ENCODE measurements at regions not wholly inside any gene's neighbourhood (a gene's known extent, or its start where the extent isn't known, plus 50 kb on each side); places are given as distances from the start of the nearest gene placed in this dataset.
A peak's percentile ranks its signal among the peaks of the same experiment; 100 is the strongest.

DNA sequence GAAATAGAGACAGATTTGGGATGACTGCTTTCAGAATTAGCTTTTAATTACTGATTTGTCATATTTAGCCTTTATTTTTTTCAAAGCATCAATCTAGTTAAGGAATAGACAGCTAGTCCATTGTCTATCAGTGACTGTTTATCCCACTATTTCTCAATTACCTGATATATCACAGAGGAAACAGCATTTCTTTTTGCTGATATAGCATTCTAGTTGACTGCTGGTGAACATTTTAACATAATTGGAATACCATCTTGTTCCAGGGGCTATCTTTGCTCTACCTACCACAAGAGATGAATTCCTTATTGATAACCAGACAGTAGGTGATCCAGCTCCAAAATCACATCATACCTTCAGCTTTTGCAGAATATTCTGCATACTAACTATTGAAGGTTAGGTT lies 982.7 kb downstream of the SQOR start:
- DNase-seq (ENCODE audit: low read depth in 4 of 6, low spot score in 6 of 6): no peak

DNA sequence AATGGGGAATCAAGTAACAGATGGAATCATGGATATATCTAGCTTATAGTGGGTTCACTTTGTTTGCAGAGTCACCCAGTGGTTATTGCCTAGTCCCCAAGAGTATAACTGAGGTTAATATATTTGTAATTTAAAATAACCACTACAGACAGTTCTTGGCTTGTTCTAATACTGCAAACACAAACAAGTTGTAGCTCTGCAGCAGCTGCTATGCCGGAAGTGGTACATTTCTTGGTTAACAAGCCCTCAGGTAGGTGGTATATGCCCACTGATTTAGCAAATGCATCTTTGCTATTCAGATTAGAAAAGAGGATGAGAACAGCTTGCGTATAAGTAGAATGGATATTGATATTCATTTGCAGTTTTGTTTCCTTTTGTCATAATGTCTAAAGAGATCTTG lies 984.2 kb downstream of the SQOR start:
- 71% methylated on average over 1 of the region's 2 CpGs for WGBS (ENCODE audit: insufficient coverage)
- Histone ChIP-seq H3K36me3 (ENCODE audit: control insufficient read depth, insufficient read depth, low read length) (no peaks in the 10 kb centered on the region), H3K27ac (ENCODE audit: low read depth, low read length) (no peak overlapping the region), H3K9me3 (ENCODE audit: control insufficient read depth, insufficient read depth, low read length) (no peaks in the 10 kb centered on the region), H3K4me1 (ENCODE audit: control insufficient read depth, insufficient read depth, low read length) (no peaks in the 10 kb centered on the region), H3K27me3 (ENCODE audit: control insufficient read depth, insufficient read depth, low read length) (no peaks in the 10 kb centered on the region), H3K4me3 (ENCODE audit: low read depth, low read length) (no peak overlapping the region)
- no peak for DNase-seq (ENCODE audit: low read depth in 4 of 6, low spot score in 6 of 6)

More for the DNA sequence above, 982.7 kb downstream of the SQOR start:
- Histone ChIP-seq H3K4me3 (ENCODE audit: low read depth, low read length) (no peak overlapping the region), H3K4me1 (ENCODE audit: control insufficient read depth, insufficient read depth, low read length) (no peaks in the 10 kb centered on the region), H3K27ac (ENCODE audit: low read depth, low read length) (no peak overlapping the region), H3K36me3 (ENCODE audit: control insufficient read depth, insufficient read depth, low read length) (no peaks in the 10 kb centered on the region), H3K27me3 (ENCODE audit: control insufficient read depth, insufficient read depth, low read length) (no peaks in the 10 kb centered on the region), H3K9me3 (ENCODE audit: control insufficient read depth, insufficient read depth, low read length) (no peaks in the 10 kb centered on the region)

DNA sequence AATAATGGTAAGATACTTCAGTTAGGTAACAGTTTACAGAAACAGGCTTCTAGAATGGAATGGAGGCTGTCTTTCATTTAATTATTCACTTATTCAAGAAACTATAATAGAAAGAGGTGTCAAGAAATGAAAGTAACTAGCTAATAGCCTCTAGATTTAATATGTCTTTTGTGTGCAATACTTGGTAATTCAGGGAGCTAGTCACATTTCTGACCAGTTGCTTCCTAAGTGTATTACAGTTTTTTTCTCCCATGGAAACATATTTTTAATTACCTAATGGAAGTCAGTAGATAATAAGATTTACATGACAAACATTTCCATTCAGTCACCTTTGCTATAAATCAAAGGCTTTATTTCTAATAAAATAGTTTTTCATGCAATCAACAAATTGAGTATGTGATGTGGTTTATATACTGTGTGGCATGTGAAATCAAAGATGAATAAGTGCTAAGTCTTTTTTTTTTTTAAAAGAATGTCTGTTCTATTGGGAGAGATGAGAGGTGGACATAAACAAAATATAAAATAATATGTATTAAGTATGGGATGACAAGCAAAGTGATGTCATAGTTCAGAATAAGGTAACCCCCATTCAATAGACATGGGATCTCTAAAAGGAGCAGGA lies 985.7 kb downstream of the SQOR start:
- Histone ChIP-seq H3K36me3 (ENCODE audit: control insufficient read depth, insufficient read depth, low read length) (no peaks in the 10 kb centered on the region), H3K9me3 (ENCODE audit: control insufficient read depth, insufficient read depth, low read length) (peaks cover 3% of the 10 kb centered on the region), H3K27ac (ENCODE audit: low read depth, low read length) (no peak overlapping the region), H3K27me3 (ENCODE audit: control insufficient read depth, insufficient read depth, low read length) (no peaks in the 10 kb centered on the region), H3K4me1 (ENCODE audit: control insufficient read depth, insufficient read depth, low read length) (no peaks in the 10 kb centered on the region), H3K4me3 (ENCODE audit: low read depth, low read length) (no peak overlapping the region)
- DNase-seq (ENCODE audit: low read depth in 4 of 6, low spot score in 6 of 6): no peak

DNA sequence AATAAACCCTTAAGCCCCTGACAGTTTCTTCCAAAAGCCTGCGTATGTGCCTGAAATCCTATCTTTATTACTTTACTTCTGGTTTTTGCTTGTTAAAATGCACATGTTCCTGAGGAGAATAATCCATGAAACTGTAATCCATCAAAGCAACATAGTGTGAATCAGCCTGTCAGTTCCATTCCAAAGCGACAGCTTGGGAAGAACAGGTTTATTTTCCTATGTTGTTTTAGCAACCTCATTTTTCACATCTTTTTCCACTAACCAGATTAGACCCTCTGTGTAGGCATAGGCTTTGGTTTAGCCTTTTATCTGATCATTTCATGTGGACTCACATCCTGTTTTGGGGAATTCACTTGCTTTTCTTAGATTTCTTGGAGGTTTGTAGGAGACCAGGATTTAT lies 988.0 kb downstream of the SQOR start:
- no CpG with 5 or more reads among the region's 2 CpGs for WGBS (ENCODE audit: insufficient coverage)
- DNase-seq (ENCODE audit: low read depth in 4 of 6, low spot score in 6 of 6): peak in 1 of 6 donors; percentile 80
- H3K4me1 ChIP-seq (ENCODE audit: control insufficient read depth, insufficient read depth, low read length): no peaks in the 10 kb centered on the region
- H3K36me3 ChIP-seq (ENCODE audit: control insufficient read depth, insufficient read depth, low read length): no peaks in the 10 kb centered on the region
- no peak overlapping the region for H3K4me3 ChIP-seq (ENCODE audit: low read depth, low read length)
- peaks cover 10% of the 10 kb centered on the region for H3K9me3 ChIP-seq (ENCODE audit: control insufficient read depth, insufficient read depth, low read length)
- H3K27ac ChIP-seq (ENCODE audit: low read depth, low read length): no peak overlapping the region
- H3K27me3 ChIP-seq (ENCODE audit: control insufficient read depth, insufficient read depth, low read length): no peaks in the 10 kb centered on the region

- Histone ChIP-seq H3K9me3 (ENCODE audit: control insufficient read depth, insufficient read depth, low read length) (no peaks in the 10 kb centered on the region), H3K4me3 (ENCODE audit: low read depth, low read length) (no peak overlapping the region), H3K36me3 (ENCODE audit: control insufficient read depth, insufficient read depth, low read length) (no peaks in the 10 kb centered on the region), H3K27ac (ENCODE audit: low read depth, low read length) (no peak overlapping the region), H3K4me1 (ENCODE audit: control insufficient read depth, insufficient read depth, low read length) (no peaks in the 10 kb centered on the region), H3K27me3 (ENCODE audit: control insufficient read depth, insufficient read depth, low read length) (no peaks in the 10 kb centered on the region)
- WGBS (ENCODE audit: insufficient coverage): 14% methylated on average over 1 of the region's 1 CpG
- peak in 2 of 6 donors; percentile 27 to 76 for DNase-seq (ENCODE audit: low read depth in 4 of 6, low spot score in 6 of 6)
These were observed 1001.4 kb downstream of the SQOR start for GRCh38 chr15:46636206-46636605.

DNA sequence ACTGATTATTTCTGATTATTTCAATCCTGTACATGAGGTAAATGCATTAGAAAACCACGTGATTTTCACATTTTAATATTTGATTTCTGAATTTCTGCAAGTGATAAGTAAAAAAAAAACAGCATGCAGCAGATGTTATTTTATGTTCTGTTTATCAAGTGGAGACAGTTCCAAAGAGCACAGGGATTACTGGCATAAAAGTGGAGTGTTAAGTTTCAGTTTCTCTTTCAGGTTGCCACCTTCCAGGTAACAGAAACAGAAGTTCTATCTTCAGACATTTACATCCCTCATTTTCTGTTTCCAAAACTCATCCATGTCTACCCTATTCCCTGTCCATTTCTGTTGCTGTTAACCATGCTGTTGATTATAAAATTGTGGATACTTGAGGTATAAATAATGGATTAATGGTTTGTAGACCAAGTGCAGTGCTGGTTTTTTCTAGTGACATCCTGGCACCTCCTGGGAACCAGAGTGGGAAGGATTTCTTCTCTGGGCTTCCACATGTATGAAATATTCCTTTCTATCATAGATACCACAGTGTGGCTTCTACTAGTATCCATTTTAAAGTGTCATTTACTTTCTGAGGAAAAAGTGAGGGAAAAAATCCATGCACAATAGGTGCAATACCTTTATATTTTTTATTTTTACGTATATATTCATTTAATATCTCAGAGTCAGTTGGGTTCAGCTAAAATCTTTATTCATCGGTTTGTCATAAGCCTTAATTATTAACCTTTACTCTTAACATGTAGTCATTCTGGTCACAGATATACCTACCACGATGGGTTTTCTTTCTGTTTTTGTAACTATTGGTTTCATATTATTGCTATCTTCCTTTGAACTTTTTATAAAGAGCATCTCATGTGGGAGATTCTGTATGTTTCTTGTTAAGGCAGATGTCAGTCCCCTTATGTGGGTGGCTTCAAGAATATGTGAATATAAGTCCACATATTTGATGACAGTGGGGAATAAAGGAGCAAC lies 1010.0 kb downstream of the SQOR start:
- Histone ChIP-seq H3K9me3 (ENCODE audit: control insufficient read depth, insufficient read depth, low read length) (no peaks in the 10 kb centered on the region), H3K27me3 (ENCODE audit: control insufficient read depth, insufficient read depth, low read length) (no peaks in the 10 kb centered on the region), H3K4me1 (ENCODE audit: control insufficient read depth, insufficient read depth, low read length) (no peaks in the 10 kb centered on the region), H3K36me3 (ENCODE audit: control insufficient read depth, insufficient read depth, low read length) (no peaks in the 10 kb centered on the region), H3K4me3 (ENCODE audit: low read depth, low read length) (no peak overlapping the region), H3K27ac (ENCODE audit: low read depth, low read length) (no peak overlapping the region)
- no CpG with 5 or more reads among the region's 4 CpGs for WGBS (ENCODE audit: insufficient coverage)
- DNase-seq (ENCODE audit: low read depth in 4 of 6, low spot score in 6 of 6): no peak

DNA sequence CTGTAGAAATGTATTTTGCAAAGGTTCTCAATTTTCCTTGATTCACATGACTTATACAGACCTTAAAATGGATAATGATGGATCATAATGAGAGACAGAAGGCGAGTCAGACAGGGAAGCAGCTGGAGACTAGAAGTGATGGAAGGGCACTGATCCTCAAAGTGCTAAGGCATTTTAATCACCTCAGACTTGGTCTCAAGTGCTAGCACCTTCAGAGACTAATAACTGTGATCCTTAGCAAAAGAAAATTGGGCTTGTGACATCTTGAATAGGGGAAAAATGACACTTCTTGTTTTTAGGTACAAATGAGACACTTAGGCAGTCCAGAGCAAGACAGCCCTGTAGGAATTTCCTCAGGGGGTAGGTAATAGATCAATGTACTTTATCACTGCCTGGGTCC lies 1011.7 kb downstream of the SQOR start:
- WGBS (ENCODE audit: insufficient coverage): no CpG with 5 or more reads among the region's 1 CpG
- no peaks in the 10 kb centered on the region for H3K36me3 ChIP-seq (ENCODE audit: control insufficient read depth, insufficient read depth, low read length)
- no peaks in the 10 kb centered on the region for H3K9me3 ChIP-seq (ENCODE audit: control insufficient read depth, insufficient read depth, low read length)
- H3K27me3 ChIP-seq (ENCODE audit: control insufficient read depth, insufficient read depth, low read length): no peaks in the 10 kb centered on the region
- no peak overlapping the region for H3K27ac ChIP-seq (ENCODE audit: low read depth, low read length)
- no peak overlapping the region for H3K4me3 ChIP-seq (ENCODE audit: low read depth, low read length)
- DNase-seq (ENCODE audit: low read depth in 4 of 6, low spot score in 6 of 6): peak in 1 of 6 donors; percentile 37
- H3K4me1 ChIP-seq (ENCODE audit: control insufficient read depth, insufficient read depth, low read length): no peaks in the 10 kb centered on the region

GRCh38 chr15:46647046-46647445 lies 1012.2 kb downstream of the SQOR start:
- no peaks in the 10 kb centered on the region for H3K4me1 ChIP-seq (ENCODE audit: control insufficient read depth, insufficient read depth, low read length)

GRCh38 chr15:46652266-46652665 lies 1017.4 kb downstream of the SQOR start:
- peak in 1 of 6 donors; percentile 68 for DNase-seq (ENCODE audit: low read depth in 4 of 6, low spot score in 6 of 6)
- Histone ChIP-seq H3K27ac (ENCODE audit: low read depth, low read length) (no peak overlapping the region), H3K4me1 (ENCODE audit: control insufficient read depth, insufficient read depth, low read length) (no peaks in the 10 kb centered on the region), H3K4me3 (ENCODE audit: low read depth, low read length) (no peak overlapping the region), H3K27me3 (ENCODE audit: control insufficient read depth, insufficient read depth, low read length) (no peaks in the 10 kb centered on the region), H3K36me3 (ENCODE audit: control insufficient read depth, insufficient read depth, low read length) (no peaks in the 10 kb centered on the region), H3K9me3 (ENCODE audit: control insufficient read depth, insufficient read depth, low read length) (no peaks in the 10 kb centered on the region)
- no CpG with 5 or more reads among the region's 2 CpGs for WGBS (ENCODE audit: insufficient coverage)

More at GRCh38 chr15:46647046-46647445, 1012.2 kb downstream of the SQOR start:
- Histone ChIP-seq H3K9me3 (ENCODE audit: control insufficient read depth, insufficient read depth, low read length) (no peaks in the 10 kb centered on the region), H3K36me3 (ENCODE audit: control insufficient read depth, insufficient read depth, low read length) (no peaks in the 10 kb centered on the region), H3K27ac (ENCODE audit: low read depth, low read length) (no peak overlapping the region), H3K27me3 (ENCODE audit: control insufficient read depth, insufficient read depth, low read length) (no peaks in the 10 kb centered on the region), H3K4me3 (ENCODE audit: low read depth, low read length) (no peak overlapping the region)
- DNase-seq (ENCODE audit: low read depth in 4 of 6, low spot score in 6 of 6): no peak
- no CpG with 5 or more reads among the region's 1 CpG for WGBS (ENCODE audit: insufficient coverage)

DNA sequence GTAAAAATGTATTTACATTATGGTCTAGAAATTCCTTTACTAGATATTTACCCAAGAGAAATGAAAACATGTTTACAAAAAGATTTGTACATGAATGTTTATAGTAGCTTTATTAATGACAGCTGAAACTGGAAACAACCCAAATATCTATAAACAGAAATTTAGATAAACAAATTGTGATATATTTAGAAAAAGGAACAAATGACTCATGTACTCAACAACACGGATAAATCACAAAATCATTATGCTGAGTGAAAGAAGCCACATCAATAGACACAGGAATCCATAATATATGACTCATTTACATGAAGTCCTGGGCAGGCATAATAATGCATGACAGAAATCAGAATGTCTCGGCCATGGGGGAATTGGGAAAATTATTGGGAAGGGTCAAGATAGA lies 1020.2 kb downstream of the SQOR start:
- no peaks in the 10 kb centered on the region for H3K9me3 ChIP-seq (ENCODE audit: control insufficient read depth, insufficient read depth, low read length)
- no CpG with 5 or more reads among the region's 2 CpGs for WGBS (ENCODE audit: insufficient coverage)

More for the DNA sequence above, 1020.2 kb downstream of the SQOR start:
- Histone ChIP-seq H3K36me3 (ENCODE audit: control insufficient read depth, insufficient read depth, low read length) (no peaks in the 10 kb centered on the region), H3K27ac (ENCODE audit: low read depth, low read length) (no peak overlapping the region), H3K4me3 (ENCODE audit: low read depth, low read length) (no peak overlapping the region), H3K27me3 (ENCODE audit: control insufficient read depth, insufficient read depth, low read length) (no peaks in the 10 kb centered on the region), H3K4me1 (ENCODE audit: control insufficient read depth, insufficient read depth, low read length) (no peaks in the 10 kb centered on the region)
- DNase-seq (ENCODE audit: low read depth in 4 of 6, low spot score in 6 of 6): no peak

Measured in spinal cord (tissue), 9 donors.